ENCODE measurements at regions not wholly inside any gene's neighbourhood (a gene's known extent, or its start where the extent isn't known, plus 50 kb on each side); places are given as distances from the start of the nearest gene placed in this dataset.

DNA sequence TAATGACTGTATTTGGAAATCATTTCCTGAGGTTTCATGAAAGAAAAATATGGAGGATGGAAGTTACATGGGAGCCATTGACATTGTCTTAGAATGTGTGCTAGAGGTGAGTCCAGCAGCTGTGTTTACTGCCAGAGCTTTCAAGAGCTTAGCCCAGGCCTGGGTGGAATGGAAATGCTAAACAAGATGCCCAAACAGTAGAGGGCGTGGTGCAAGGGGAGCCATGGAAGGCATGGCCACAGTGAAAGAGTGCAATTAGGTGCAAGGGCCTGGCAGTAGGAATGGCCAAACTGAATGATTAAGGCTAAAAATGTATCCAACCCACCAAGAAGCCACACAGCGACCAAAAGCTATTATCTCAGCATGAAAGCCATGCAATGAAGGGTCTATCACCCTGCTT is 257.7 kb upstream of the NR2F2 start:
- Histone ChIP-seq H3K9me3 (no peaks in the 10 kb centered on the region), H3K27ac (no peak overlapping the region), H3K4me1 (no peaks in the 10 kb centered on the region), H3K27me3 (no peaks in the 10 kb centered on the region), H3K4me3 (no peak overlapping the region), H3K36me3 (no peaks in the 10 kb centered on the region)
- TF ChIP-seq, protein P1, sequence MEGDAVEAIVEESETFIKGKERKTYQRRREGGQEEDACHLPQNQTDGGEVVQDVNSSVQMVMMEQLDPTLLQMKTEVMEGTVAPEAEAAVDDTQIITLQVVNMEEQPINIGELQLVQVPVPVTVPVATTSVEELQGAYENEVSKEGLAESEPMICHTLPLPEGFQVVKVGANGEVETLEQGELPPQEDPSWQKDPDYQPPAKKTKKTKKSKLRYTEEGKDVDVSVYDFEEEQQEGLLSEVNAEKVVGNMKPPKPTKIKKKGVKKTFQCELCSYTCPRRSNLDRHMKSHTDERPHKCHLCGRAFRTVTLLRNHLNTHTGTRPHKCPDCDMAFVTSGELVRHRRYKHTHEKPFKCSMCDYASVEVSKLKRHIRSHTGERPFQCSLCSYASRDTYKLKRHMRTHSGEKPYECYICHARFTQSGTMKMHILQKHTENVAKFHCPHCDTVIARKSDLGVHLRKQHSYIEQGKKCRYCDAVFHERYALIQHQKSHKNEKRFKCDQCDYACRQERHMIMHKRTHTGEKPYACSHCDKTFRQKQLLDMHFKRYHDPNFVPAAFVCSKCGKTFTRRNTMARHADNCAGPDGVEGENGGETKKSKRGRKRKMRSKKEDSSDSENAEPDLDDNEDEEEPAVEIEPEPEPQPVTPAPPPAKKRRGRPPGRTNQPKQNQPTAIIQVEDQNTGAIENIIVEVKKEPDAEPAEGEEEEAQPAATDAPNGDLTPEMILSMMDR (IDR thresholded peaks at IDR 0.05), result no peak
- TF ChIP-seq POLR2A (IDR thresholded peaks at IDR 0.05), result no peak
- intact Hi-C loops (cut with DNase I), result no loop called here
- DNase-seq, result no peak
- WGBS, 2 donors, result 78 to 85% methylated on average over 2 of the region's 2 CpGs

DNA sequence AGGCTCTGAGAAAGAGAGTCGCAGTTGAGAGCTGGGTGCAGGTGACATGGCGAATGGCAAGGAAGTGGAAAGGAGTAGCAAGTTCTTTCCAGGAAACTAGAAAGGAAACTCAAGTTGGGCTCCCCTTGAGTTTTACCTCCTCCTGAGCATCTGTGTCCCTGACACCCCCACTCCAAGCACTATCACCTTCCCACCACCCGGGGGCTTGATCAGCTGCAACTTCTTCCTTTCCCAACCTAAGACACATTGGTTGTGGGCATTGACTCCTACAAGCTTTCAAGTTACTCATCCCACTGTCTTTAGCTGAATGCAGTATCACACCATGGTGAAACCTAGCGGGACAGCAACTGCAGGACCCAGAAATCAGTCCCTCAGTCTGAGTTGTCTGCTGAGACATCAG is 256.6 kb upstream of the NR2F2 start:
- no peaks in the 10 kb centered on the region for H3K36me3 ChIP-seq
- H3K4me1 ChIP-seq, result no peaks in the 10 kb centered on the region
- intact Hi-C loops (cut with DNase I), result no loop called here
- WGBS, 2 donors, result 86 to 93% methylated on average over 4 of the region's 4 CpGs
- TF ChIP-seq, protein P1 (IDR thresholded peaks at IDR 0.05), result no peak
- no peak for TF ChIP-seq POLR2A (IDR thresholded peaks at IDR 0.05)
- H3K27ac ChIP-seq, result no peak overlapping the region
- no peak overlapping the region for H3K4me3 ChIP-seq
- DNase-seq, result no peak
- H3K27me3 ChIP-seq, result no peaks in the 10 kb centered on the region
- H3K9me3 ChIP-seq, result no peaks in the 10 kb centered on the region

DNA sequence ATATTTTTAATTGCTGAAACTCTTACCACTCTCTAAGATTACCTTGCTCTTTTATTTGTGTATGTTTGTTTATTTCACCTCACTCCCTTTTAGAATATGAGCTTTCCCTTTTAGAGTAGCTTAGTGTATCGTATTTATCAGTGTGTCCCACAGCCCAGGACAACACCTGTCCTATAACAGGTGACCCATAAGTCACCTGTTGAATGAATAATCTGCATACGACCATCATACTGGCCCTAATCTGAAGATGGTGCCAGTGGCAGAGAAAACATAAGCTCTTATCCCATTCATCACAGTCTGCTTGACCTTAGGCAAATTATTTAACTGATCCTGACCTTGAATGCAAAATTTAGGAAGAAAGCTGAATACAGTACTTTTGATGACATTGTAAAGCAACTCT is 254.6 kb upstream of the NR2F2 start:
- Histone ChIP-seq H3K4me3 (no peak overlapping the region), H3K9me3 (no peaks in the 10 kb centered on the region), H3K4me1 (no peaks in the 10 kb centered on the region), H3K27me3 (no peaks in the 10 kb centered on the region), H3K36me3 (no peaks in the 10 kb centered on the region), H3K27ac (no peak overlapping the region)
- intact Hi-C loops (cut with DNase I), result no loop called here
- no peak for DNase-seq
- 60% methylated on average over 2 of the region's 2 CpGs for WGBS, 2 donors
- no peak for TF ChIP-seq POLR2A (IDR thresholded peaks at IDR 0.05)
- TF ChIP-seq, protein P1 (IDR thresholded peaks at IDR 0.05), result no peak

DNA sequence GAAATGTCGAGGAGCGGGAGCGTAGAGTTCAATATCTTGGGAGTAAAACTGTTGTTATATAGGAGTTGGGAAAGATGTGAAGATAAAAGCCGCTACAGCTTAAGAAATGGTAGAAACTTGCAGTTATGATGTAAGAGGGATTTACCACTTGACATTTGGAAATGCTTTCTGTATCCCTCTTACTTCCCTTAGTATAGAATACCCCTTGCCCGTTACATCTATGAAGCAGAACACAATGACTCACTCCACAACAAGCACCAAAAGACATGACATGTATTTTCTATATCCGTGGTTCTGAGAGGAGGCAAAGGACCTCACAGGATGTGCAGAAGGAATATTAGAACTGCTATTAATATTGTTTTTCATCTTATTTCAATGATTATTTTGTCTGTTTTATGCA is 254.2 kb upstream of the NR2F2 start:
- intact Hi-C loops (cut with DNase I), result no loop called here
- no peaks in the 10 kb centered on the region for H3K9me3 ChIP-seq
- H3K27me3 ChIP-seq, result no peaks in the 10 kb centered on the region
- H3K4me1 ChIP-seq, result no peaks in the 10 kb centered on the region
- no peaks in the 10 kb centered on the region for H3K36me3 ChIP-seq
- H3K4me3 ChIP-seq, result no peak overlapping the region
- H3K27ac ChIP-seq, result no peak overlapping the region
- DNase-seq, result no peak
- TF ChIP-seq POLR2A (IDR thresholded peaks at IDR 0.05), result no peak
- TF ChIP-seq, protein P1 (IDR thresholded peaks at IDR 0.05), result no peak
- 86 to 91% methylated on average over 6 of the region's 6 CpGs for WGBS, 2 donors

DNA sequence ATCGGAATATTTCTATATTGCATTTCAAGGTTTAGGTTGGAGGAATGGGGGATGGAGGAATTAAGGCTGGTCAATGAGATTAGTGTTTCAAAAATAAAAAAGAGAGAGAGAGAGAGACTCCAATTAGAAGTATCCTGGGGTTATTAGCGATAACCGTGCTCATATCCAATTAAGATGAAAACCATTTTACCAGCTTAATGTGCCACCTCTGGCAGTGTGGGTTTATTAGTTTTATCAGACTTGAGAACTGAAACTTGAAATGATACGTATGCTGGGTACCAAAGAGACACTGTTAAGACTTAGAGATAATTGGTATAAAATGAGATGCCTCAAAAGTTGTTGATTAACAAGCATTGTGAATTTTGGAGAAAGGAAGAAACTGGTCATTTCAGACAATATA is 251.5 kb upstream of the NR2F2 start:
- TF ChIP-seq, protein P1 (IDR thresholded peaks at IDR 0.05), result no peak
- no peak for TF ChIP-seq POLR2A (IDR thresholded peaks at IDR 0.05)
- no peak overlapping the region for H3K4me3 ChIP-seq
- no peaks in the 10 kb centered on the region for H3K36me3 ChIP-seq
- intact Hi-C loops (cut with DNase I), result no loop called here
- no peaks in the 10 kb centered on the region for H3K27me3 ChIP-seq
- no peak for DNase-seq
- no peaks in the 10 kb centered on the region for H3K9me3 ChIP-seq
- 90% methylated on average over 4 of the region's 4 CpGs for WGBS, 2 donors
- H3K4me1 ChIP-seq, result no peaks in the 10 kb centered on the region
- H3K27ac ChIP-seq, result no peak overlapping the region
